HK-2 (cell line): ENCODE measurements at regions not wholly inside any gene's neighbourhood (a gene's known extent, or its start where the extent isn't known, plus 50 kb on each side); places are given as distances from the start of the nearest gene placed in this dataset.

Experiments
- DNase-seq: peaks from one replicate; pipeline ENCODE4 v3.0.0-alpha.2; 2018; ENCODE audit not compliant: unreplicated experiment

DNA sequence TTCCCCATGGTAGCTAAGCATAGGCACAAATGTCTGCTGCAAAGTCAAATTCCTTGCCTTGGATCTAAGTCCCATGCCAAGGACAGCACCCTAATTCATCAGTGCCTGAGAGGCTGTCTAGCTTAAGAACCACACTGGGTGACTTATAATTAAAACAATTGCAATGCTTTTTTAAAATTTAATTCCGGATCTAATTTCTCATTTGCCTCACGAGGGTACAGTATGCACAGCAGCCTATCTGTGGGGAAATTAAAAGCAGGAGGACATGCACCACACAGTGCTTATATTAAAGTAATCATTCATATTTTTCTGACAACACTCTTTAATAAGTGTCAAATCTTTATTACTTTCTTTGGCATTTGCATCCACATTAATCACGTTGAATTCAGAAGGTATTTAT is 378.8 kb downstream of the GPAM start:
- DNase-seq = no peak

GRCh38 chr10:111811517-111811916 is 372.0 kb downstream of the GPAM start:
- no peak for DNase-seq

DNA sequence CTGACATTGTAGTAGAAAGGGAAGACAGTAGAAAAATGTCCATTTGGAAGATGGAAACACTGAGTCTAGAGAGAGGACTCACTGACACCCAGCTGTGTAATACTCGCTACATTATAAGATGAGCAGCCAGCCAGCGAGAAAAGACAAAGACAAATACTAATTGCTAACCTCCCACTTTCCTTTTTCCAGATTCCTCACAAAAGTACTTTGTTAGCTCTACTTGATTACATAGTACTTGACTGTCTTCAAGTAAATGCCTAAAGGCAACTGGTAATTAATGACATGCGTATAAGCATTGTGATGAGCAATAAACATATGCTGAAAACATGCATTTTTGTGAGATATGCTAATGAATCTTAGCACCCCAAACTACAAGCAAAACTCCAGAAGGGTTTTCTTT is 363.1 kb downstream of the GPAM start:
- DNase-seq = no peak

DNA sequence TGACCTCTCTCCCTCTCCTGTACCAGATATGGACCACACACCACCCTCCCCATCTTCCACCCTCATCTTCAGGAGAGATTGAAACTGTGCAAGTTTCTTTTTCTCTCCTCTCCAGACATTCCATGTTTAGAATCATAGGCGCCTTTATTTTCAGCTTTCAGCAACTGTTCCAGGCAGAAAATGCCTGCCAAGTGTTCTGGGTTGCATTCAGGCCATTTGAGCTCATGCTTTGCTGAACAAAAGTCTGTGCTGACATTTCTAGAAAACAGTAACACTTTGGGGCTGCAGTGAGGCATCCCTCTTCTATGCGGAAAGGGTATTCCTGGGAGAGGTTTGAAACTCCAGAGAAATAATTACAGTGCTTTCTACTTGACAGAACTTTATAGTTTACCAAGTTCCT is 361.7 kb downstream of the GPAM start:
- DNase-seq = no peak

DNA sequence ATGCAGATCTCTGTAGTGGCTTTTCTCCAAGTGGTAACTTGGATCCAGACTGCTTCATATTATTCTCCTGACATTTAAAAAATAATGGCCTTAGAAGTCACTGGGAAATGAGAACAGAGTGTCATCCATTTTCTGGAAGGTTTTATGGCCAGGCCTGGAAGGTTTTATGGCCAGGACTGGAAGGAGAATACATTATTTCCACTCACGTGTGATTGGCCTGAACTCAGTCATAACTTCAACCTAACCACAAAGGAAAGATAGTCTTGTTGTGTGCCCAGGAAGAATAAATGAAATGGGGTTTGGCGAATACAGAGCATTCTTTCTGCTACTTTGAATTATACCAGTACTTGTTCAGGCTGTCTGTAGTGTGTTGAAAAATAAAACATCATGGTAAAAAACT is 360.9 kb downstream of the GPAM start:
- no peak for DNase-seq

GRCh38 chr10:111824128-111824527 is 359.4 kb downstream of the GPAM start:
- no peak for DNase-seq

- no peak for DNase-seq
Observed at GRCh38 chr10:111830359-111830758, 353.2 kb downstream of the GPAM start.

- no peak for DNase-seq
Observed at GRCh38 chr10:111831058-111831457, 352.5 kb downstream of the GPAM start.

- no peak for DNase-seq
Observed at GRCh38 chr10:111833251-111833650, 350.3 kb downstream of the GPAM start.

DNA sequence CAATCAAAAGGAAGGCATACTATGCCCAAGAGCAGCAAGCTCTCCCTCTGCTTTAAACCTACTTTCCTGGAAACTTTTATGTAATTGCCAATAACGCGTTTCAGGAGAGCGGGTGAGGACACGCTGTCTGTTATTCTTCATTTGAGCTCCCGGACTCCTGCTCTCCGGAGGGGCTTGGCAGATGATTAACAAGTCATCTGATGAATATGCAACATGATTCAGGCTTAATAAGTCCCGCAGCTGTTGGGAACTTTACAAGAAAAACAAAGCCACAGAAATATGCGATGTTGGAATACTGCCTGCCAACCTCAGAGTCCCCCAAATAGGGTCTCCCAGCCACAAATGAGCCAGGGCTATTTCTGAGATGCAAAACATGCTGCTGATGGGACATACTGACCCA is 348.0 kb downstream of the GPAM start:
- no peak for DNase-seq

- no peak for DNase-seq
Observed at GRCh38 chr10:111836064-111836463, 347.5 kb downstream of the GPAM start.

GRCh38 chr10:111836571-111836970 is 347.0 kb downstream of the GPAM start:
- no peak for DNase-seq

DNA sequence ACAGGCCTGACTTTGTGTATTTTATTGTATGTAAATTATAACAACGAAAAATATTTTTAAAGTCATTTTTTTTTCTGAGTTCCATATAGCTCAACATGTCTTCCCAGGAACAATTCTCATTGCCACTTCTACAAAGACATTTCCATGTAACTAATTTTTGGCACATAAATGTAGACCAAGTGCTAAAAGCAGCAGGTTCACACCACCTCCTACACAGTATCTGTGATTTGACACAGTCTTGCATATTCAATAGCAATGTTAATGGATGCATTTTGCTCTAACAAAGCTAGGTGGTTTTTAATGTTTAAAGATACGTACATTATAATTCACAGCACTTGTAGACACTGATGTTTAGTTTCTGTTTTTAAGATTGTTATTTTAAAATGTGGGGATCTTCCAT is 346.5 kb downstream of the GPAM start:
- DNase-seq = no peak

- no peak for DNase-seq
Observed at GRCh38 chr10:111837985-111838384, 345.6 kb downstream of the GPAM start.

DNA sequence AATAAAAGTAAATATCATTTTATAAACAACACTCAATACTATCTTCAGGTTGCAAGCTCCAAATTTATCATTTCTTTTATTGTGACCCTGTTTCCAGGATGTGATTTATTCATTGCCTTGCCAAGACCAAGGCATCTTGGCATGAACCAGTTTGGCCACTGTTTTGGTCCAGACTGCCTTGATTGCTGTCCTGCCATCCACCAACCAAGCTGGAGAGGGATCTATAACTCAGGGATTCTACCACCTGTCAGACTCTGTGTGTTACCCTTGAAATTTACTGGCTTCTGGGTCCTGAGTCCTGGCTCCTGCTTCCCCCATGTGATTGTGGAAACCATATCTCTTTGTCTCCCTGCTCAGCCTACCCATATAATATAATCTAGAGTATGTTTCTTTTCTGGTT is 343.0 kb downstream of the GPAM start:
- no peak for DNase-seq

DNA sequence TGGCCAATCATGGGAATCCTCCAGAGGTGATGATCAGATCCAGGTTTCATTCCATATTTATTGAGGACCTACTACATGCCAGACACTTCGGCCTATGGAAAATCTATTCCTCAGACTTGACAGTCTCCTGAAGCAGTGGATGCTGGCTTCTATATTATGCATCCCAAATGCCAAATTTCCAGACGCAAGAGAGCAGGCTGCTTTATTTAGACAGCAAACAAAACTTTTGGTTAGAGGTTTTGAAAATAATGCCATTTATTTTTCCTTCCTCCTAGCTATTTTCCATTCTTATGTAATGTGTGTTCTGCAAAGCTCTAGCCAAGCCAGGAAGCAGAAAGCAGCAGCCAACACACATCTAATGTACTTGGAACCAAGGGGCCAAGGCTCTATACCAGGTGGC is 330.8 kb downstream of the GPAM start:
- no peak for DNase-seq

DNA sequence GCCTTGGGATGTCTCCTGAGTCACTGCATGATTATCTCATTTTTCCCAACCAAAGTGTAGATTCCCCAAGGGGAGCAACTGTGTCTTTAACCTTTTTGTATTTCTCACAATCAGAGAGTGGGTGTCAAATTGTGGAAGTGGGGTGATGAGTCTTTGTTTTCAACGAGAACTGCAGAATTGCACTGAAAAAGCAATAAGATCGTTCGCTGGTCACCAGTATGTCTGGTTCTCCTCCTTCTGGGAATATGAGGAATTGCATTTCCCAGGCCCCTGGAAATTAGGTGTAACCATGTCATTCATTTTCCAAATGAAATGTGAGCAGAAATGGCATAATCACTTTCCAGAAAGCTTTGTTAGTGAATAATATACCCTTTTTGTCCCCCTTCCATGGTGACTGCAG is 326.9 kb downstream of the GPAM start:
- DNase-seq = no peak

GRCh38 chr10:111865550-111865949 is 318.0 kb downstream of the GPAM start:
- no peak for DNase-seq

GRCh38 chr10:111871458-111871857 is 312.1 kb downstream of the GPAM start:
- DNase-seq = no peak

- no peak for DNase-seq
Observed at GRCh38 chr10:111872591-111872990, 311.0 kb downstream of the GPAM start.

GRCh38 chr10:111873041-111873440 is 310.5 kb downstream of the GPAM start:
- no peak for DNase-seq

- no peak for DNase-seq
Observed at GRCh38 chr10:111873621-111874135, 309.9 kb downstream of the GPAM start.

DNA sequence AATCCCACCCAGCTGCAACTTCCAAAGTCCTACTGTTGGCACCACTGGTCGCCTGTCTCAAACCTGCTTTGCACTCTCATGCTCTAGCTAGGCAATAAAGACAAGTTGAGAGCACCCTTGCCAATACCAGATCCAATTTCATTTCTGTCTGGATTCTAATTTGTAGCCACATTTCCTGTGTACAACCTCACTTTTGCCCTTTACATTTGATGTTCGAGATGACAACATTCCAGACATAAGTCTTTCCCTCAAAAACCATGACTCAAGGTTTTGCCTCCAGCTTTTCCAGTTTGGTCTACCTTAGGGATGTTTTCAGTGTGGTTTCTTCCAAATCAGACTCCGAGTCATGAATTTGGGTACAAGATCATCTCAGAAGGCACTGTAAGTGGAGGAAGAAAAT is 309.0 kb downstream of the GPAM start:
- DNase-seq = no peak

GRCh38 chr10:111875725-111876124 is 307.8 kb downstream of the GPAM start:
- no peak for DNase-seq

- no peak for DNase-seq
Observed at GRCh38 chr10:111877258-111877657, 306.3 kb downstream of the GPAM start.
